MM.1S (cell line): ENCODE measurements at regions not wholly inside any gene's neighbourhood (a gene's known extent, or its start where the extent isn't known, plus 50 kb on each side); places are given as distances from the start of the nearest gene placed in this dataset.

Source experiments
- DNase-seq: peaks from one replicate; pipeline ENCODE4 v3.0.0-alpha.2; 2015
- H2AFZ ChIP-seq: fragments of 300-600 bp; sonication (generic); 2 replicates; pipeline ENCODE4 v1.6.0; 2016; ENCODE audit warnings: antibody characterized with exemption, low read length
- H3F3A ChIP-seq: fragments of 300-600 bp; sonication (generic); 2 replicates; pipeline ENCODE4 v1.6.1; 2016; ENCODE audit warnings: mild to moderate bottlenecking, antibody characterized with exemption, low read length, moderate library complexity, mixed read lengths; ENCODE audit not compliant: insufficient read depth
- H3K27ac ChIP-seq: fragments of 300-600 bp; sonication (generic); 2 replicates; pipeline ENCODE4 v1.5.1; 2016; ENCODE audit warnings: mild to moderate bottlenecking, low read length
- H3K27me3 ChIP-seq: fragments of 300-600 bp; sonication (generic); replicated peaks from 2 replicates; pipeline ENCODE4 v1.6.0; 2016; ENCODE audit warnings: low read length; ENCODE audit not compliant: insufficient read depth
- H3K36me3 ChIP-seq: fragments of 300-600 bp; sonication (generic); replicated peaks from 2 replicates; pipeline ENCODE4 v1.6.1; 2016; ENCODE audit warnings: mild to moderate bottlenecking, low read length, mixed read lengths; ENCODE audit not compliant: insufficient read depth
- H3K4me1 ChIP-seq: fragments of 300-600 bp; sonication (generic); 2 replicates; pipeline ENCODE4 v1.6.1; 2016; ENCODE audit warnings: low read length, mixed read lengths
- H3K4me2 ChIP-seq: fragments of 300-600 bp; sonication (generic); 2 replicates; pipeline ENCODE4 v1.6.0; 2016; ENCODE audit warnings: low read depth, low read length
- H3K4me3 ChIP-seq: fragments of 300-600 bp; sonication (generic); 2 replicates; pipeline ENCODE4 v1.5.1; 2016; ENCODE audit warnings: low read length, mixed read lengths
- H3K79me2 ChIP-seq: fragments of 300-600 bp; sonication (generic); 2 replicates; pipeline ENCODE4 v1.6.1; 2016; ENCODE audit warnings: mixed run types, low read length, mixed read lengths
- H3K9ac ChIP-seq: fragments of 300-600 bp; sonication (generic); 2 replicates; pipeline ENCODE4 v1.6.1; 2016; ENCODE audit warnings: low read length, mixed read lengths
- H3K9me2 ChIP-seq: fragments of 300-600 bp; sonication (generic); replicated peaks from 2 replicates; pipeline ENCODE4 v1.6.1; 2016; ENCODE audit warnings: mild to moderate bottlenecking, low read length, mixed read lengths; ENCODE audit not compliant: insufficient read depth
- H3K9me3 ChIP-seq: fragments of 300-600 bp; sonication (generic); replicated peaks from 2 replicates; pipeline ENCODE4 v1.6.1; 2016; ENCODE audit warnings: mild to moderate bottlenecking, low read length, mixed read lengths; ENCODE audit not compliant: insufficient read depth
- H4K20me1 ChIP-seq: fragments of 300-600 bp; sonication (generic); 2 replicates; pipeline ENCODE4 v1.6.1; 2016; ENCODE audit warnings: mild to moderate bottlenecking, low read length, moderate library complexity, mixed read lengths; ENCODE audit not compliant: insufficient read depth
- EZH2 ChIP-seq: fragments of 300-600 bp; sonication (generic); optimal IDR thresholded peaks from 2 replicates; pipeline ENCODE3; 2017; ENCODE audit warnings: low read depth, mild to moderate bottlenecking, antibody characterized with exemption, low read length, mixed read lengths
- EZH2phosphoT487 ChIP-seq: fragments of 300-600 bp; sonication (generic); IDR thresholded peaks from 2 replicates; pipeline ENCODE4 v1.6.1; 2018; ENCODE audit warnings: antibody characterized with exemption, low read length
- TF ChIP-seq, protein P1 (sequence below): fragments of 300-600 bp; sonication (generic); IDR thresholded peaks from 2 replicates; pipeline ENCODE4 v1.5.1; 2016; ENCODE audit warnings: antibody characterized with exemption, low read length, mixed read lengths

DNA sequence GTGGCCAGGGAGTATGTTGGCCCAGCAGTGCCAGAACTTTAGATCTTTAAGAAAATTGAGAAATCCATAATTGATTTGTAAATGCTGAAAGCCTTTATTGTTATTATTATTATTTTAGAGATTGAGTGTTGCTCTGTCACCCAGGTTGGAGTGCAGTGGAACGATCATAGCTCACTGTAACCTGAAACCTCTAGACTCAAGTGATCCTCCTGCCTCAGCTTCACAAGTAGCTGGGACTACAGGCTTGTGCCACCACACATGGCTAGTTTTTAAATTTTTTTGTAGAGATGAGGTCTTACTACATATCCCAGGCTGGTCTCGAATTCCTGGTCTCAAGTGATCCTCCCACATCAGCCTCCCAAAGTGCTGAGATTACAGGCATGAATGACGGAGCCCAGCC lies 143.2 kb upstream of the CCDC68 start:
- Histone ChIP-seq H3K27me3 (no peaks in the 10 kb centered on the region), H2AFZ (no peak overlapping the region), H3K9me2 (no peaks in the 10 kb centered on the region), H4K20me1 (no peaks in the 10 kb centered on the region), H3K4me2 (no peak overlapping the region), H3K9ac (no peak overlapping the region), H3K79me2 (no peaks in the 10 kb centered on the region), H3K4me3 (no peak overlapping the region), H3F3A (no peaks in the 10 kb centered on the region), H3K9me3 (no peaks in the 10 kb centered on the region), H3K36me3 (no peaks in the 10 kb centered on the region), H3K27ac (no peak overlapping the region), H3K4me1 (no peaks in the 10 kb centered on the region)
- DNase-seq, result no peak
- TF ChIP-seq EZH2 (no peak), EZH2phosphoT487 (no peak)
- TF ChIP-seq, protein P1, sequence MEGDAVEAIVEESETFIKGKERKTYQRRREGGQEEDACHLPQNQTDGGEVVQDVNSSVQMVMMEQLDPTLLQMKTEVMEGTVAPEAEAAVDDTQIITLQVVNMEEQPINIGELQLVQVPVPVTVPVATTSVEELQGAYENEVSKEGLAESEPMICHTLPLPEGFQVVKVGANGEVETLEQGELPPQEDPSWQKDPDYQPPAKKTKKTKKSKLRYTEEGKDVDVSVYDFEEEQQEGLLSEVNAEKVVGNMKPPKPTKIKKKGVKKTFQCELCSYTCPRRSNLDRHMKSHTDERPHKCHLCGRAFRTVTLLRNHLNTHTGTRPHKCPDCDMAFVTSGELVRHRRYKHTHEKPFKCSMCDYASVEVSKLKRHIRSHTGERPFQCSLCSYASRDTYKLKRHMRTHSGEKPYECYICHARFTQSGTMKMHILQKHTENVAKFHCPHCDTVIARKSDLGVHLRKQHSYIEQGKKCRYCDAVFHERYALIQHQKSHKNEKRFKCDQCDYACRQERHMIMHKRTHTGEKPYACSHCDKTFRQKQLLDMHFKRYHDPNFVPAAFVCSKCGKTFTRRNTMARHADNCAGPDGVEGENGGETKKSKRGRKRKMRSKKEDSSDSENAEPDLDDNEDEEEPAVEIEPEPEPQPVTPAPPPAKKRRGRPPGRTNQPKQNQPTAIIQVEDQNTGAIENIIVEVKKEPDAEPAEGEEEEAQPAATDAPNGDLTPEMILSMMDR, result no peak

DNA sequence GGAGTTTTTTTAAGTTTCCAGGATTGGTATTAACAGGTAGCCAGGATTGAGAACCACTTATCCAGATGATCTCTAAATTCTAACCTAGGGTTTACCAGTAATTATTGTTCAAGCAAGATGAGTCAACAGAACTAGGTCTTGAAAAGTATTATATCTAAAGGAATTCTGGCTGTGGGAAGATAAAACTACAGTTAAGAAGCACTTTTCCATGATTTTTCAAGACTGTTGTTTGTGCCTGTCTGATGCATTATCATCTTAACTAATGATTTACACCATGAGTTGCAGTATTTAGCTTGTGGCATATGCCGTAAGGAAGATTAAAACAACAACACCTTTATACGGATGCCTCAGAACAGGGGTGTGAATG lies 142.2 kb upstream of the CCDC68 start:
- Histone ChIP-seq H3K27me3 (no peaks in the 10 kb centered on the region), H2AFZ (no peak overlapping the region), H3K4me2 (no peak overlapping the region), H3K4me3 (no peak overlapping the region), H3K27ac (no peak overlapping the region), H3K36me3 (no peaks in the 10 kb centered on the region), H3K4me1 (no peaks in the 10 kb centered on the region), H3K79me2 (no peaks in the 10 kb centered on the region), H4K20me1 (no peaks in the 10 kb centered on the region), H3K9me2 (no peaks in the 10 kb centered on the region), H3F3A (no peaks in the 10 kb centered on the region), H3K9ac (no peak overlapping the region), H3K9me3 (no peaks in the 10 kb centered on the region)
- no peak for DNase-seq
- TF ChIP-seq, protein P1, result no peak
- TF ChIP-seq EZH2, result no peak
- TF ChIP-seq EZH2phosphoT487, result no peak

DNA sequence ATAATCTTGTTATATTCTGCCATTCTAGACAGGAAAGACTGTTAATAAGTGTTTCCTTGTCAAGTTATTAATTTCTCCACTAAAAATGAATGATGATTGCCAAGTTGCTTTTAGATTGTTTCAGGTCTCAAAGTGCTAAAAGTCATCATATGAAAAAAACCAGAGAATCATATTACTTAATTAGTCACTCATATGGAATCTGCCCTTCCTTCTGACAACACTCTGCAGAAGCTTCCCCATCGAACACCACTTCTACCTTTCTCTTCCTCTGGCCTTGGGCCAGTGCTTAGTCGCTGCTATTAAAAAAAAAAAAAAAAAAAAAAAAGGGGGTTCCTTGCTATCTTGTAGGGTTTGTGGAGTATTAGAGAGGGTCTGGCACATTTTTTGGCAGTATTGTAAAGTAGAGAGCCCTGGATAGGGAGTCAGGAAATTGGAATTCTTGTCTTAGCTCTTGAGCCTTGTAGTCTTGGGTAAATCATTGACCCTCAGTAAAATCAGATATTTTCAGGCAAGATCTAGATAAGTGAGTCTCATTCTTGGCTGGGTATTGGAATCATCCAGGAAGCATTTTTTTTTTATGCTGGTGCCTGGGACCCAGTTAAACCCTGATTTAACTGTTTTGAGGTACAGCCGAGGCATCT lies 141.7 kb upstream of the CCDC68 start:
- no peak overlapping the region for H3K9ac ChIP-seq
- H2AFZ ChIP-seq, result no peak overlapping the region
- TF ChIP-seq EZH2, result no peak
- TF ChIP-seq EZH2phosphoT487, result no peak
- TF ChIP-seq, protein P1, result no peak
- DNase-seq, result no peak
- no peaks in the 10 kb centered on the region for H3F3A ChIP-seq
- H3K79me2 ChIP-seq, result no peaks in the 10 kb centered on the region
- no peaks in the 10 kb centered on the region for H3K27me3 ChIP-seq
- no peaks in the 10 kb centered on the region for H3K36me3 ChIP-seq
- H3K4me3 ChIP-seq, result no peak overlapping the region
- no peaks in the 10 kb centered on the region for H4K20me1 ChIP-seq
- H3K4me1 ChIP-seq, result no peaks in the 10 kb centered on the region
- H3K4me2 ChIP-seq, result no peak overlapping the region
- H3K27ac ChIP-seq, result no peak overlapping the region
- H3K9me2 ChIP-seq, result no peaks in the 10 kb centered on the region
- H3K9me3 ChIP-seq, result no peaks in the 10 kb centered on the region
